BE2C (cell line): ENCODE measurements at regions not wholly inside any gene's neighbourhood (a gene's known extent, or its start where the extent isn't known, plus 50 kb on each side); places are given as distances from the start of the nearest gene placed in this dataset.

Experiments
- DNase-seq: peaks from one replicate; pipeline ENCODE4 v3.0.0-alpha.2; 2020
- H3K27me3 ChIP-seq: fragments of 250-450 bp; sonication (Bioruptor Pico); 2 replicates; pipeline ENCODE4 v1.5.1; 2020; ENCODE audit warnings: mild to moderate bottlenecking
- H3K36me3 ChIP-seq: fragments of 250-450 bp; sonication (Bioruptor Pico); 2 replicates; pipeline ENCODE4 v1.5.1; 2020; ENCODE audit warnings: mild to moderate bottlenecking
- H3K4me1 ChIP-seq: fragments of 250-450 bp; sonication (Bioruptor Pico); 2 replicates; pipeline ENCODE4 v1.5.1; 2020
- H3K4me3 ChIP-seq: 2 replicates; pipeline ENCODE4 v1.5.1; 2011; ENCODE audit warnings: low read depth, low read length
- H3K9me3 ChIP-seq: fragments of 250-450 bp; sonication (Bioruptor Pico); 2 replicates; pipeline ENCODE4 v1.5.1; 2020
- TF ChIP-seq, protein P1 (sequence below): IDR thresholded peaks from 2 replicates; pipeline ENCODE4 v1.5.1; 2012; ENCODE audit warnings: mild to moderate bottlenecking, low read depth, low read length

DNA sequence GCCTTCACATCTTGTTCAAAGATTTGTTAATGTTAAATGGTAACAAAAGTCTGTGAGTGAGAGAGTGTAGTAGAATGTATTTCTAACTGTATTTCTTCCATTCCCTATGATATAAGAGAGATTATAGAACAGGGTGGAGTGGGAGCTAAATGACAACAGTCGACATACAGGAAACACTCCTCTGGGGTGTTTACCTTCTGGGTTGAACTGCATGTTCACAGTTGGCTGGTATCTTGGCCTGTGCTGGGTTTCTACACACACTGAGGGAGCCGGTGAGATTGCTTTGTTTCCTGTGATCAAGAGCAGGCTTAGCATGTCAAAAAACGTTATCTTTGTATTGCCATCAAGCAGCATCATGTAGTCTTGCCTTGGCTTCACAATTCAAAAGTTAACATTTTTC is 274.3 kb upstream of the FAR2 start:
- DNase-seq, result no peak
- Histone ChIP-seq H3K27me3 (no peaks in the 10 kb centered on the region), H3K9me3 (no peaks in the 10 kb centered on the region), H3K36me3 (no peaks in the 10 kb centered on the region), H3K4me1 (no peaks in the 10 kb centered on the region; the same call in 1 of the 2 replicates), H3K4me3 (no peak overlapping the region)
- TF ChIP-seq, protein P1, sequence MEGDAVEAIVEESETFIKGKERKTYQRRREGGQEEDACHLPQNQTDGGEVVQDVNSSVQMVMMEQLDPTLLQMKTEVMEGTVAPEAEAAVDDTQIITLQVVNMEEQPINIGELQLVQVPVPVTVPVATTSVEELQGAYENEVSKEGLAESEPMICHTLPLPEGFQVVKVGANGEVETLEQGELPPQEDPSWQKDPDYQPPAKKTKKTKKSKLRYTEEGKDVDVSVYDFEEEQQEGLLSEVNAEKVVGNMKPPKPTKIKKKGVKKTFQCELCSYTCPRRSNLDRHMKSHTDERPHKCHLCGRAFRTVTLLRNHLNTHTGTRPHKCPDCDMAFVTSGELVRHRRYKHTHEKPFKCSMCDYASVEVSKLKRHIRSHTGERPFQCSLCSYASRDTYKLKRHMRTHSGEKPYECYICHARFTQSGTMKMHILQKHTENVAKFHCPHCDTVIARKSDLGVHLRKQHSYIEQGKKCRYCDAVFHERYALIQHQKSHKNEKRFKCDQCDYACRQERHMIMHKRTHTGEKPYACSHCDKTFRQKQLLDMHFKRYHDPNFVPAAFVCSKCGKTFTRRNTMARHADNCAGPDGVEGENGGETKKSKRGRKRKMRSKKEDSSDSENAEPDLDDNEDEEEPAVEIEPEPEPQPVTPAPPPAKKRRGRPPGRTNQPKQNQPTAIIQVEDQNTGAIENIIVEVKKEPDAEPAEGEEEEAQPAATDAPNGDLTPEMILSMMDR, result no peak

DNA sequence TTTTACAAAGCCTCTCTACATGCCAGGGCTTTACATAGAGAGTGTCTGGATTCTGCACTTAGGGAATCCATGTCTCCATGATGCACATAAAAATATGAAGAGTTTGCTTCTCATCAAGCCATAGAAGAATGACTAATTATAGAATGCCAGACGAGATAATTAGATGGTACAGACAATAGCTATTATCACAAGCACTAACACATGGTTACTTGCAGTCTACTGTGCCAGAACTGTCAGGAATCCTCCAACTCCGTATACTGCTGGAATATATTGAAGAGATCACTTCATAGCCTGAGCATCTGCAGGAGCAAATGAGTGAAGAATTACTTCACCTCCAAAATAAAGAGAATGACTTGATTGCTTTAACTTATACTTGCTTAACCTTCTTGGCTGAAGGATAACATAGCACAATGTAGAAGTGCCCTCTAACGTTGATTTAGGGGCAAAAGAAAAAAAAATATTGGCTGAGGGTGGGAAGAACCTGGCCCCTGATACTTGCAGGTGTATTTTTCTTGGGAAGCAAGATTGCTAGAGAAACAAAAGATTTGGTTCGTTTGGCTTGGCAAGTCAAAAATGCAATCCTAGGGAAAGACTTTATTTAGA is 272.8 kb upstream of the FAR2 start:
- H3K4me1 ChIP-seq, result no peaks in the 10 kb centered on the region; the same call in 1 of the 2 replicates
- no peaks in the 10 kb centered on the region for H3K27me3 ChIP-seq
- TF ChIP-seq, protein P1, result no peak
- no peaks in the 10 kb centered on the region for H3K36me3 ChIP-seq
- no peaks in the 10 kb centered on the region for H3K9me3 ChIP-seq
- H3K4me3 ChIP-seq, result no peak overlapping the region
- DNase-seq, result no peak

DNA sequence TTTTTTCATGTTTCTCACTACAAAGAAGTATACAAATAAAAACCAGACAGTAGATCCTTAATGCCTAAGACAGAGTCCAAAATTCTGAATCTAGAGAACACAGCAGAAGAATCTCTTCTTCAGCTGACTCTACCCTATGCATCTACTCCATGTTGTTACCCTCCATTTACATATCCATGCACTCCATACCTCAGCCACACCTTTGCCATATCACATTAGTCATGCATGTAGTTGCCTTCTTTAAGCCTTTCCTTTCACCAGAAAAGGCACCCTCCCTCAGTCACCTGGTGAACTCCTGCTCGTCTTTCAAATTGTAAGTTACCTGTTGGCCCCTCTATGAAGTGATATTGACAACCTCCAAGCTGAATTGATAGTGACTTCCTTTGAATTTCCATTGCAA is 271.2 kb upstream of the FAR2 start:
- H3K4me1 ChIP-seq, result no peaks in the 10 kb centered on the region; the same call in 1 of the 2 replicates
- no peaks in the 10 kb centered on the region for H3K9me3 ChIP-seq
- no peaks in the 10 kb centered on the region for H3K36me3 ChIP-seq
- TF ChIP-seq, protein P1, result no peak
- no peak overlapping the region for H3K4me3 ChIP-seq
- DNase-seq, result no peak
- H3K27me3 ChIP-seq, result no peaks in the 10 kb centered on the region

DNA sequence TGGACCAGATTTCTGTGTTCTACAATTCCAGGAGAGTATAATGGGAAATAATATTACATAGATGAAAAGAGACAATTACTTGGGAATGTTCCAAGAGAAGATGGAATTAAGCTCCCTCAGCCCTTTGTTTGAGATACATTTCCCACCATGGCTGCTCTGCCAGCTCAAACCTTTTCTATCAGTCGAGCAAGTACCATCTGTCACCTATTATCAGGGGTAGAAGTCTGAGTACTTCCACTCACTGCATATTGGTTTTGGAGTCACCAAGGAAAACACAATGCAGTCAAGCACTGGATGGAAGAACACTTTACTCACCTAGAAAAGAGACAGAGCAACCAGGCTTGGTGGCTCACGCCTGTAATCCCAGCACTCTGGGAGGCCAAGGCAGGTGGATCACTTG is 270.4 kb upstream of the FAR2 start:
- peaks cover 4% of the 10 kb centered on the region for H3K4me1 ChIP-seq
- TF ChIP-seq, protein P1, result no peak
- H3K4me3 ChIP-seq, result no peak overlapping the region
- no peaks in the 10 kb centered on the region for H3K9me3 ChIP-seq
- no peaks in the 10 kb centered on the region for H3K27me3 ChIP-seq
- no peaks in the 10 kb centered on the region for H3K36me3 ChIP-seq
- no peak for DNase-seq

DNA sequence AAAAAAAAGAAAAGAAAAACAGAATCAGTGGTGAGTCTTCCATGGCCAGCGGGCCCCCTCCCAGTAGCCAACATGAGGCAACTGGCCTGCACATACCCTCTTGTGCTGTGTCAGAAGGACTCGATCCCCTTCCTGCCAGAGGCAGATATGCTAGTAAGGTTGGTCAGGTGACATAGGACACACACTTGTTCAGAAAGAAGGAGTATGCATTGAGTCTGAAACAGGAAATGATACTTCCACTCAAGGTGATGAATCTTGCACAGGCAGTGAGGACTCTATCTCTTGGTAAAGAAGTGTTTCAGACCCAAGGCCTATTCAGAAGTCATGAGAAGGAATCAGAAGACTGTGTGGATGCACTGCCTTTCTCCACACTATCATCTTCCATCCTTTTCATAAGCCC is 269.7 kb upstream of the FAR2 start:
- H3K27me3 ChIP-seq, result no peaks in the 10 kb centered on the region
- DNase-seq, result no peak
- TF ChIP-seq, protein P1, result no peak
- peaks cover 7% of the 10 kb centered on the region for H3K4me1 ChIP-seq
- H3K36me3 ChIP-seq, result no peaks in the 10 kb centered on the region
- H3K9me3 ChIP-seq, result no peaks in the 10 kb centered on the region
- no peak overlapping the region for H3K4me3 ChIP-seq

DNA sequence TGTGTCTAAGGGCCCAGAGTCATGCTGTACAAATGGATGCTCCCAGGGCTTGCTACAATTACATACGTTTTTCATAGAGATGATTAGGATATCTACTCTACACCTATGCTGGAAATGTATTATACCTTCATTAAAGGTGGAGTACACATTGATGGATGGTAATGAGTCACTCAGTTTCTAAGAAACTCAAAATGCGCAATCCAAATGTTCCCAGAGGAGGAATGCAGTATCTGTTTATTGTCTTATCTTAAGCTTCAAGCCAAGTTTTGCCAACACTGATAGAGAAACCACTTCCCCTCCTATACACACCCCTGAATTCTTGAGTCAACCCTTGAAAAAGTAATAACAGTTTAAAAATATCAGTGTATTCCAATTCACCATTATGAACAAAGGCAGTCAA is 266.6 kb upstream of the FAR2 start:
- no peaks in the 10 kb centered on the region for H3K36me3 ChIP-seq
- DNase-seq, result no peak
- H3K4me1 ChIP-seq, result peaks cover 8% of the 10 kb centered on the region
- TF ChIP-seq, protein P1, result no peak
- no peaks in the 10 kb centered on the region for H3K9me3 ChIP-seq
- no peaks in the 10 kb centered on the region for H3K27me3 ChIP-seq
- no peak overlapping the region for H3K4me3 ChIP-seq
